Ectodermal cell (in vitro differentiated cells): ENCODE measurements at regions not wholly inside any gene's neighbourhood (a gene's known extent, or its start where the extent isn't known, plus 50 kb on each side); places are given as distances from the start of the nearest gene placed in this dataset.

Experiments used
- H3K27ac ChIP-seq: 2 replicates; pipeline ENCODE4 v1.7.0; 2013; ENCODE audit warnings: mild to moderate bottlenecking, low read depth, low read length; ENCODE audit not compliant: insufficient read depth, poor library complexity, severe bottlenecking
- H3K27me3 ChIP-seq: 2 replicates; pipeline ENCODE4 v1.7.0; 2013; ENCODE audit warnings: mild to moderate bottlenecking, low read length; ENCODE audit not compliant: insufficient read depth, control insufficient read depth, poor library complexity, severe bottlenecking
- H3K36me3 ChIP-seq: one replicate; pipeline ENCODE4 v1.7.0; 2013; ENCODE audit warnings: low read length; ENCODE audit not compliant: control insufficient read depth, insufficient read depth
- H3K4me1 ChIP-seq: one replicate; pipeline ENCODE4 v1.7.0; 2013; ENCODE audit warnings: low read length; ENCODE audit not compliant: control insufficient read depth, insufficient read depth
- H3K4me3 ChIP-seq: 2 replicates; pipeline ENCODE4 v1.7.0; 2013; ENCODE audit warnings: low read depth, low read length, control low read depth; ENCODE audit not compliant: insufficient read depth
- H3K9me3 ChIP-seq: 2 replicates; pipeline ENCODE4 v1.7.0; 2013; ENCODE audit warnings: mild to moderate bottlenecking, low read length, moderate library complexity; ENCODE audit not compliant: control insufficient read depth
- WGBS, 2 experiments: methylation state at CpG; one replicate each; pipeline ENCODE4 v1.1.7; 2013; ENCODE audit warnings: missing lambda C conversion rate in 2 of 2; 5-methylcytosine and 5-hydroxymethylcytosine counted together

DNA sequence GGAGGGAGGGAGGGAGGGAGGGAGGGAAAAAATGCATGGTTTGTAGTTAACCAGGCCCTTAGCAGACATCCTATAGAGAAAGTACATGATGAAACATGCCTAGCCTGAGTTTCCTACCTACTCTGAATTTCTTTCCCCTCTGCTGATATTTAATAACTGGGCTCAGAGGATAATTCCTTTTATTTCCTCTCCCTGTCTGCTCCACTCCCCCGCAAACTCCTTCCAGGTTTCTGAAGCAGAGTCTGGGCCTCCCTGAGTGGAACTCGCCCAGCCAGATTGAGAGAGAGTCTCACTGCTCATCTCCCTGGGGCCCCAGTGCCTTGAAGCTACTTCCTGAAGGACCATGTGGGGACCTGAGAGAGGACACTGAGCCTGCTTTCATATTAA is 111.9 kb upstream of the SLC44A3 start:
- WGBS, 2 experiments: 94 to 97% methylated on average over 2 of the region's 2 CpGs
- H3K4me1 ChIP-seq: no peaks in the 10 kb centered on the region
- H3K36me3 ChIP-seq: no peaks in the 10 kb centered on the region
- no peaks in the 10 kb centered on the region for H3K27me3 ChIP-seq
- H3K9me3 ChIP-seq: no peaks in the 10 kb centered on the region
- H3K4me3 ChIP-seq: no peak overlapping the region
- H3K27ac ChIP-seq: no peak overlapping the region

DNA sequence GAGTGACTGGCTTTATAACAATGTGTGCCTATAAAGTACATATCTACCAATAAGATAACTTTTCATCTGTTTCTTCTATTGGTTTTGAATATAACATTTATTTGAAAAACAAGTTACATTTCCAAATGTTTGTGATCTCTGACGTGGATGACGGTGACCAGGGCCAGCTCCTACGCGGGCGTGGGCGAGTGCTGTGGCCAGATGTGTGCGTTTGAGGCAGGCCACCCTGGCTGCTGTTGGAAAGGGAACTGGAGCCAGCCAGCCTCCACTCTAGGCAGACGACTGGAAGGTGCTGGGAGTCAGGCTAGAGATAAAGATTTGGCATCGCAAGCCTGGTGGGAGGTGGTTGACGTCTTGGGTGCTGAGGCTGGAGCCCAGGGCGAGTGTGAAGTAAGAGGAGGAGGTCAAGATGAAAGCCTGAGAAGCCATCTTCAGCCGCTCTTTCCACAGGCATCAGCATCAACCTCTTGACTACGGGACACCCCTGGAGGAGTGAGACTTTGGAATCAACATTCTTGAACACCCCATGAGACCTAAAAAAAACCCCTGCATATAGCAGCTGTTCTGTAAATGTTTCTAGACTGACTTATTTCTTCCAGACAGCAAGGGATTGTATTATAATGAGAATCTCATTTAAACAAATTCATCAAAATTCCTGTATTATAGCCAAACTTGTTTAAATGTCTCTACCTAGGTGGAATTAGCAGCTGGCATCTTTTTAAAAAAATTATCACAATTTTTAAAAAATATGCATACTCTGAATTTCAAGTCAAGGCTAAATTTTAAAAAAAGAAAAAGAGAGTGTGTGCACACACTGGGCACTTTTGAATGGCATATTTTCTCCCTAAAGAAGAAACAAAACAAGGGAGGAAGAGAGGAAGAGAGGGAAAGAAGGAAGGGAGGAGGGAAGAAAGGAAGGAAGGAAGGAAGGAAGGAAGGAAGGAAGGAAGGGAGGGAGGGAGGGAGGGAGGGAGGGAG is 112.5 kb upstream of the SLC44A3 start:
- Histone ChIP-seq H3K4me1 (no peaks in the 10 kb centered on the region), H3K4me3 (no peak overlapping the region), H3K36me3 (no peaks in the 10 kb centered on the region), H3K27me3 (no peaks in the 10 kb centered on the region), H3K27ac (no peak overlapping the region), H3K9me3 (no peaks in the 10 kb centered on the region)
- 81 to 83% methylated on average over 13 of the region's 13 CpGs for WGBS, 2 experiments

DNA sequence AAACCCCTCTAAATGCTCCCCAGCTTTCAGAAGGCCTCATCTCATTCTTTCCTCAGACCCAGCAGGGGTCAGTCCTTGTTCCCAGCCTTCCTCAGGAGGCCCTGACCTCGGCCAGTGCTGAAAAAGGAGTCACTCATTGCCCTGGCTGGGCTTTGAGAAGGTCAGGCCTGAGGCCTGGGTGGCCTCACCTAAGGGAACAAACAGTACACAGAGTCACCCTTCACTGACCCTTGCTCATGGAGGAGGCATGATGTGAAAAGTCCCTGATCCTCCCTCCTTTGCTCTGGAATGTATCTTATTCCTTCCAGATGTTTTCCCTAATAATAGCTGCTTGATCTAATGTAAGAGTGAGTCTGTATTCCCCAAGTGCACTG is 117.7 kb upstream of the SLC44A3 start:
- 54 to 64% methylated on average over 1 of the region's 1 CpG for WGBS, 2 experiments
- H3K36me3 ChIP-seq: no peaks in the 10 kb centered on the region
- no peaks in the 10 kb centered on the region for H3K9me3 ChIP-seq
- H3K27me3 ChIP-seq: no peaks in the 10 kb centered on the region
- H3K4me3 ChIP-seq: no peak overlapping the region
- no peak overlapping the region for H3K27ac ChIP-seq
- peaks cover 5% of the 10 kb centered on the region for H3K4me1 ChIP-seq

DNA sequence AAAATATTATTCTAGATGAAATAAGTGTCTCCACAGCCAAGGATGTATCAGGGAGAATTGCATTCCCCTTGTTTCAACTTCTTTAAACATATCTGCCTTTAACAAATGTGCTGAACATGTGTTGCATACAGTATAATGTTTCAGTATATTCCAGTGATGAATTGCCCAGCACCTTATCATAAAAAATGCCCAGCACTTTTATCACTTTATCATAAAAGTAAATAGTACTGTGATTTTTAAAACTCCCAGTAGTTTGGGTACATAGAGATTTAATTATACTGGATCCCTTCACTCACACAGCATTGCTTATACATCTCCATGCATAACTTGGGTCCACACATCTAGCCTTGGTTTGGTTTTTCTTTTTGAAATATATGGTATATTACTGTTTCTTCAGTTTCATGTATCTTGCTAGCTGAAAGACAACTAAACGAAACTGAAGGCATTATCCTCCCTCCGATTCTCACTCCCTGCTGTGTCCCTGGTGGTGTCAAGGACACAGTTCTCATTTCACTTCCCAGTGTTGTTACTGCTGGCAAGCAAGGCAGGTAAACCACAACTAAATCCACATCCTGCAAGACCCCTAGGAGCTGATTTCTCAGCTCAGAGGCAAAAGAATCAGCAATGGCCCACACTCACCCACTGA is 118.2 kb upstream of the SLC44A3 start:
- no peak overlapping the region for H3K27ac ChIP-seq
- no peaks in the 10 kb centered on the region for H3K27me3 ChIP-seq
- H3K36me3 ChIP-seq: no peaks in the 10 kb centered on the region
- H3K4me1 ChIP-seq: peaks cover 5% of the 10 kb centered on the region
- no peak overlapping the region for H3K4me3 ChIP-seq
- 64 to 67% methylated on average over 2 of the region's 2 CpGs for WGBS, 2 experiments
- no peaks in the 10 kb centered on the region for H3K9me3 ChIP-seq

DNA sequence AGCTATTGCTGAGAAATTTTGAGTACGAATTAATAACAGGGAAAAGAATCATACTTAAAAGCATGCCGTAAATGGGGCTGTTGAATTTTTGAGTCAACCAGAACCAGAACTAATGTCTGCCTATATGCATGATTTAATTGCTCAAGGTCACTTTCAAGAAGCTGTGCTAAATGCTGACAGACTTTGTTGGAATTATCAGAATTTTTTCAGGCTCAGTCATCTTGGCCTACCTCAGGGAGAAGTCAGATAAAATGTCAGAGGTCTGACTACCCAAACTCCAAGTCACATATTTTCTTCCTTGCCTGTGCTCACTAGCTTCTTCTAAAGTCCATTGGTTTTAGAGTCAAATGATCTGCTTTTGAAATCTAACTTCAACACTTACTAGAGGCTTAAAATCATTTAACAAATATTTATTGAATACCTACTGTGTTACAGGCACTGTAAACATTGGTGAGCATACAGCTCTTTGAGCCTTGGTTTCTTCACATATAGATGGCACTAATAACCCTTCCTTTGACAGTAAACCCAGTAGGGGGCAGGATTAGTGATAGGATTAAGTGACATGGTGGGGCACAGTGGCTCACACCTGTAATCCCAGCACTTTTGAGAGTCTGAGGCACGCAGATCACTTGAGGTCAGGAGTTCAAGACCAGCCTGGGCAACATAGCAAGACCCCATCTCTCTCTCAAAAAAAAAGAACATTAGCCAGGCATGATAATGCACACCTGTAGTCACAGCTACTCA is 121.2 kb upstream of the SLC44A3 start:
- no peaks in the 10 kb centered on the region for H3K36me3 ChIP-seq
- 80 to 82% methylated on average over 3 of the region's 3 CpGs for WGBS, 2 experiments
- H3K4me3 ChIP-seq: no peak overlapping the region
- no peaks in the 10 kb centered on the region for H3K9me3 ChIP-seq
- H3K27me3 ChIP-seq: no peaks in the 10 kb centered on the region
- no peak overlapping the region for H3K27ac ChIP-seq
- H3K4me1 ChIP-seq: peaks cover 5% of the 10 kb centered on the region

DNA sequence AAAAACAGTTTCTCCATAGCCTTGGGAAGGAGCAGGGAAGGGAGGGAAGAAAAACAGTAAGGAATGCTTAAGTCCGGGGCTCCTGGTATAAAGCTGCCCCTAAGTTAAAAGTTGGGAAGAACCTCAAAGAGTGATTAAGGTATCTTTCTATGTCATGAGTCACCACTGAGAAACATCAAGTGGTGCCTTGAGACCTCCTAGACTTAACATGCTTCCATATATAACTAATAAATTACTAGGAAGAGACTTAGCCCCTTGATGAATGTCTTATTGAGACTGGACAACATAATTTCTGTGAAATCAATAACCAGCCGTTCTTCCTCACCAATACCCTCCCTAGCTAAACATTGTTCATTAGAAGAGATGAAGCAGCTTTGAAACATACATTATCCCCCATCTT is 121.8 kb upstream of the SLC44A3 start:
- 85% methylated on average over 2 of the region's 2 CpGs for WGBS, 2 experiments
- H3K27me3 ChIP-seq: no peaks in the 10 kb centered on the region
- no peak overlapping the region for H3K4me3 ChIP-seq
- peaks cover 5% of the 10 kb centered on the region for H3K4me1 ChIP-seq
- H3K27ac ChIP-seq: no peak overlapping the region
- no peaks in the 10 kb centered on the region for H3K36me3 ChIP-seq
- no peaks in the 10 kb centered on the region for H3K9me3 ChIP-seq

DNA sequence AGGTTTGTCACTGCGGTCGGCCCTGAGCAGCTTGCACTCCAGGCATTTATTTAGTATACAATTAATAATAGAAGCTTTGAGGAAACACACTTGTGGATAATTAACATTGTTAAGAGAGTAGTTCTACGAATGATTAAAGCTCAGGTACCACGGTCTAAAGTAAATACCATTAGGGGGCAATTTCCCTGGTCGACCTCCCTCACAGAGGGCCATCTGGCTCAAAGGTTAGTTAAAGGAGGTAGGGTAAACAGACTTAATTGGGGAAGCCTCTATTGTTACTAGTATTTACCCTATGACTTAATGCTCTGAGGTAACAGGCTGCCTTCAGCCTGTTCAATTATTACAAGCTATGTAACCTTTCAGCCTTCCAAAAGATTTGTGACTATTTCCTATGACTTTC is 122.3 kb upstream of the SLC44A3 start:
- no peaks in the 10 kb centered on the region for H3K36me3 ChIP-seq
- no peak overlapping the region for H3K4me3 ChIP-seq
- H3K27me3 ChIP-seq: no peaks in the 10 kb centered on the region
- H3K9me3 ChIP-seq: no peaks in the 10 kb centered on the region
- H3K27ac ChIP-seq: no peak overlapping the region
- WGBS, 2 experiments: 26 to 60% methylated on average over 3 to 5 of the region's 5 CpGs
- peaks cover 5% of the 10 kb centered on the region for H3K4me1 ChIP-seq

DNA sequence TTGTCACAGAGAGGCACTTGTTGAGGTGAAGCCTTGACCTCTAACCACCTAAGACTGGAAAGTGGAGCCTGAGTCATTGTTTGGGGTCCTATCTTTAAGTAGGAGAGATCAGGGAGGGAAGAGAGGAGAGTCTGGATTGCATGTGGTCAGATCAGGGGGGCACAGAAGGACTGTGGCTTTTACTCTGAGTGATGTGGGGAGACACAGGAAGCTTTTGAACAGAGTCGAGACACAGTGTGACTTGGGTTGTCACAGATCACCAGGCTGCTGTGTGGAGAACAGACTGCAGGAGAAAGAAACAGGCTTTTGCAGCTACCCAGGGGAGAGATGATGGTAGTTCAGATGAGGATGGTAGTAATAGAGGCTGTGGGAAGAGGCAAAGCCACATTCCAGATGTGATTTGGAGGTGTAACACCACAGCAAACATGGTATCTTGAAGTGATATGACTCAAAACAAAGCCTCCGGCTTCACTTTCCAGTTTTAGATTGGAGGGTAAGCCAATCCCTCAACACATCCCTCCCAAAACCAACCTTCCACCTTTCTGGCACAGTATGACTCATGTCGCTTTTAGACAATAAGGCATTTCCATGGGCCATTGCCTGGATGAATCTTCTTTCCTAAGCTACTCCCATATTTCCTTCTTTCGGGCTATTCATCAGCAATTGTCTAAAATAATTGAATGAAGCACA is 125.8 kb upstream of the SLC44A3 start:
- no peaks in the 10 kb centered on the region for H3K36me3 ChIP-seq
- peaks cover 6% of the 10 kb centered on the region for H3K4me1 ChIP-seq
- WGBS, 2 experiments: 92 to 95% methylated on average over 4 of the region's 4 CpGs
- no peaks in the 10 kb centered on the region for H3K9me3 ChIP-seq
- H3K4me3 ChIP-seq: no peak overlapping the region
- no peak overlapping the region for H3K27ac ChIP-seq
- no peaks in the 10 kb centered on the region for H3K27me3 ChIP-seq

DNA sequence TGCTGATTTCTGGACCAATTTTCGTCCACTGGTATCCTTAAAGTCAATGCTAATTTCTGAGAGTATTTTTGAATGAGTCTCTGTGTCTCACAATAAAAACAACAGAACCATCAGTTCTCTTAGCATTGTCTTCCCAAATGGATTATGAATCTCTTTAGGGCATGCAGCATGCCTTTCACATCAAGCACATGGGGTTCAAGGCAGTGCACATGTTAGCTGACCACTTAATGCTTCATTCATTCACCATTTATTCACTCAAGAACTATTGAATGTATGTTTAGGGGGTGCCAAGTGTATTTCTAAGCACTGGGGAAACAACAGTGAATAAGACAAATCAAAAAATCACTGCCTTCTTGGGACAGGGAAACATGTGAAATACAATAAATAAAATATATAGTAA is 126.7 kb upstream of the SLC44A3 start:
- no peaks in the 10 kb centered on the region for H3K36me3 ChIP-seq
- no peak overlapping the region for H3K4me3 ChIP-seq
- H3K4me1 ChIP-seq: peaks cover 13% of the 10 kb centered on the region
- H3K27ac ChIP-seq: no peak overlapping the region
- no peaks in the 10 kb centered on the region for H3K9me3 ChIP-seq
- H3K27me3 ChIP-seq: no peaks in the 10 kb centered on the region
- 86 to 90% methylated on average over 1 of the region's 1 CpG for WGBS, 2 experiments
